ENCODE measurements at regions not wholly inside any gene's neighbourhood (a gene's known extent, or its start where the extent isn't known, plus 50 kb on each side); places are given as distances from the start of the nearest gene placed in this dataset.

- Mint-ChIP-seq H3K9me3 (no peaks in the 10 kb centered on the region), H3K27ac (no peak overlapping the region), H3K36me3 (ENCODE audit: low read depth) (no peaks in the 10 kb centered on the region), H3K4me3 (ENCODE audit: low read depth) (no peak overlapping the region), H3K4me1 (ENCODE audit: low read depth) (no peaks in the 10 kb centered on the region), H3K27me3 (ENCODE audit: low read depth) (no peaks in the 10 kb centered on the region)
- DNase-seq (ENCODE audit: low spot score), result no peak
- intact Hi-C loops (cut with micrococcal nuclease), result no loop called here
Observed at GRCh38 chr7:95718577-95719410, 53.6 kb upstream of the DYNC1I1 start.

- H3K27me3 Mint-ChIP-seq (ENCODE audit: low read depth), result no peaks in the 10 kb centered on the region
- DNase-seq (ENCODE audit: low spot score), result no peak
Observed at GRCh38 chr7:95716357-95717122, 55.8 kb upstream of the DYNC1I1 start.

GRCh38 chr7:95715274-95715673 lies 57.1 kb upstream of the DYNC1I1 start:
- no peaks in the 10 kb centered on the region for H3K36me3 Mint-ChIP-seq (ENCODE audit: low read depth)
- H3K9me3 Mint-ChIP-seq, result no peaks in the 10 kb centered on the region
- no peaks in the 10 kb centered on the region for H3K27me3 Mint-ChIP-seq (ENCODE audit: low read depth)
- H3K27ac Mint-ChIP-seq, result no peak overlapping the region
- DNase-seq (ENCODE audit: low spot score), result no peak
- H3K4me3 Mint-ChIP-seq (ENCODE audit: low read depth), result no peak overlapping the region
- intact Hi-C loops (cut with micrococcal nuclease), result no loop called here
- no peaks in the 10 kb centered on the region for H3K4me1 Mint-ChIP-seq (ENCODE audit: low read depth)

More at GRCh38 chr7:95716357-95717122, 55.8 kb upstream of the DYNC1I1 start:
- intact Hi-C loops (cut with micrococcal nuclease), result no loop called here
- no peaks in the 10 kb centered on the region for H3K36me3 Mint-ChIP-seq (ENCODE audit: low read depth)
- H3K9me3 Mint-ChIP-seq, result no peaks in the 10 kb centered on the region
- no peak overlapping the region for H3K27ac Mint-ChIP-seq
- no peak overlapping the region for H3K4me3 Mint-ChIP-seq (ENCODE audit: low read depth)
- H3K4me1 Mint-ChIP-seq (ENCODE audit: low read depth), result no peaks in the 10 kb centered on the region

- H3K4me1 Mint-ChIP-seq (ENCODE audit: low read depth), result no peaks in the 10 kb centered on the region
- intact Hi-C loops (cut with micrococcal nuclease), result no loop called here
- peaks cover 4% of the 10 kb centered on the region for H3K9me3 Mint-ChIP-seq
- no peaks in the 10 kb centered on the region for H3K27me3 Mint-ChIP-seq (ENCODE audit: low read depth)
- no peak overlapping the region for H3K27ac Mint-ChIP-seq
- H3K4me3 Mint-ChIP-seq (ENCODE audit: low read depth), result no peak overlapping the region
- H3K36me3 Mint-ChIP-seq (ENCODE audit: low read depth), result no peaks in the 10 kb centered on the region
- no peak for DNase-seq (ENCODE audit: low spot score)
Observed at GRCh38 chr7:95710711-95711110, 61.6 kb upstream of the DYNC1I1 start.

- Mint-ChIP-seq H3K4me1 (ENCODE audit: low read depth) (no peaks in the 10 kb centered on the region), H3K4me3 (ENCODE audit: low read depth) (no peak overlapping the region), H3K9me3 (peaks cover 2% of the 10 kb centered on the region), H3K27me3 (ENCODE audit: low read depth) (peaks cover 5% of the 10 kb centered on the region), H3K36me3 (ENCODE audit: low read depth) (no peaks in the 10 kb centered on the region), H3K27ac (no peak overlapping the region)
- intact Hi-C loops (cut with micrococcal nuclease), result no loop called here
- DNase-seq (ENCODE audit: low spot score), result no peak
Observed at GRCh38 chr7:95700917-95701316, 71.4 kb upstream of the DYNC1I1 start.

- Mint-ChIP-seq H3K36me3 (ENCODE audit: low read depth) (no peaks in the 10 kb centered on the region), H3K9me3 (no peaks in the 10 kb centered on the region), H3K27me3 (ENCODE audit: low read depth) (no peaks in the 10 kb centered on the region), H3K4me1 (ENCODE audit: low read depth) (peaks cover 3% of the 10 kb centered on the region), H3K4me3 (ENCODE audit: low read depth) (no peak overlapping the region), H3K27ac (no peak overlapping the region)
- intact Hi-C loops (cut with micrococcal nuclease), result no loop called here
- DNase-seq (ENCODE audit: low spot score), result no peak
Observed at GRCh38 chr7:95694334-95694733, 78.0 kb upstream of the DYNC1I1 start.

GRCh38 chr7:95693551-95694333 lies 78.6 kb upstream of the DYNC1I1 start:
- no peak overlapping the region for H3K4me3 Mint-ChIP-seq (ENCODE audit: low read depth)
- H3K36me3 Mint-ChIP-seq (ENCODE audit: low read depth), result no peaks in the 10 kb centered on the region
- no peak for DNase-seq (ENCODE audit: low spot score)
- peaks cover 3% of the 10 kb centered on the region for H3K4me1 Mint-ChIP-seq (ENCODE audit: low read depth)
- H3K27me3 Mint-ChIP-seq (ENCODE audit: low read depth), result peaks cover 2% of the 10 kb centered on the region
- no peak overlapping the region for H3K27ac Mint-ChIP-seq
- H3K9me3 Mint-ChIP-seq, result no peaks in the 10 kb centered on the region
- intact Hi-C loops (cut with micrococcal nuclease), result no loop called here

GRCh38 chr7:95691464-95691863 lies 80.9 kb upstream of the DYNC1I1 start:
- H3K4me3 Mint-ChIP-seq (ENCODE audit: low read depth), result no peak overlapping the region
- DNase-seq (ENCODE audit: low spot score), result no peak
- peaks cover 3% of the 10 kb centered on the region for H3K4me1 Mint-ChIP-seq (ENCODE audit: low read depth)
- intact Hi-C loops (cut with micrococcal nuclease), result loop anchor here (2.0 kb wide), 1 partner anchor 165 kb away; no protein-coding TSS in a partner anchor
- H3K9me3 Mint-ChIP-seq, result no peaks in the 10 kb centered on the region
- H3K27ac Mint-ChIP-seq, result no peak overlapping the region
- peaks cover 3% of the 10 kb centered on the region for H3K27me3 Mint-ChIP-seq (ENCODE audit: low read depth)
- H3K36me3 Mint-ChIP-seq (ENCODE audit: low read depth), result no peaks in the 10 kb centered on the region

GRCh38 chr7:95690367-95690947 lies 81.9 kb upstream of the DYNC1I1 start:
- no peak for DNase-seq (ENCODE audit: low spot score)
- Mint-ChIP-seq H3K9me3 (no peaks in the 10 kb centered on the region), H3K36me3 (ENCODE audit: low read depth) (no peaks in the 10 kb centered on the region), H3K27me3 (ENCODE audit: low read depth) (peaks cover 6% of the 10 kb centered on the region), H3K4me3 (ENCODE audit: low read depth) (no peak overlapping the region), H3K27ac (no peak overlapping the region), H3K4me1 (ENCODE audit: low read depth) (peaks cover 3% of the 10 kb centered on the region)
- intact Hi-C loops (cut with micrococcal nuclease), result loop anchor here (1.0 to 2.0 kb wide), 2 partner anchors 164 to 179 kb away; no protein-coding TSS in a partner anchor

GRCh38 chr7:95688931-95689495 lies 83.3 kb upstream of the DYNC1I1 start:
- Mint-ChIP-seq H3K36me3 (ENCODE audit: low read depth) (no peaks in the 10 kb centered on the region), H3K9me3 (no peaks in the 10 kb centered on the region), H3K27me3 (ENCODE audit: low read depth) (peaks cover 7% of the 10 kb centered on the region), H3K27ac (no peak overlapping the region), H3K4me1 (ENCODE audit: low read depth) (peaks cover 5% of the 10 kb centered on the region), H3K4me3 (ENCODE audit: low read depth) (no peak overlapping the region)
- no peak for DNase-seq (ENCODE audit: low spot score)
- intact Hi-C loops (cut with micrococcal nuclease), result no loop called here

GRCh38 chr7:95687759-95688343 lies 84.5 kb upstream of the DYNC1I1 start:
- no peak overlapping the region for H3K27ac Mint-ChIP-seq

GRCh38 chr7:95686109-95686508 lies 86.2 kb upstream of the DYNC1I1 start:
- H3K4me3 Mint-ChIP-seq (ENCODE audit: low read depth), result no peak overlapping the region
- H3K27me3 Mint-ChIP-seq (ENCODE audit: low read depth), result peaks cover 7% of the 10 kb centered on the region
- no peaks in the 10 kb centered on the region for H3K9me3 Mint-ChIP-seq
- no peak overlapping the region for H3K27ac Mint-ChIP-seq
- H3K4me1 Mint-ChIP-seq (ENCODE audit: low read depth), result peaks cover 5% of the 10 kb centered on the region
- no peak for DNase-seq (ENCODE audit: low spot score)
- intact Hi-C loops (cut with micrococcal nuclease), result no loop called here
- H3K36me3 Mint-ChIP-seq (ENCODE audit: low read depth), result no peaks in the 10 kb centered on the region

More at GRCh38 chr7:95687759-95688343, 84.5 kb upstream of the DYNC1I1 start:
- H3K4me3 Mint-ChIP-seq (ENCODE audit: low read depth), result no peak overlapping the region
- intact Hi-C loops (cut with micrococcal nuclease), result no loop called here
- no peak for DNase-seq (ENCODE audit: low spot score)
- peaks cover 5% of the 10 kb centered on the region for H3K4me1 Mint-ChIP-seq (ENCODE audit: low read depth)
- H3K27me3 Mint-ChIP-seq (ENCODE audit: low read depth), result peaks cover 7% of the 10 kb centered on the region
- H3K36me3 Mint-ChIP-seq (ENCODE audit: low read depth), result no peaks in the 10 kb centered on the region
- H3K9me3 Mint-ChIP-seq, result no peaks in the 10 kb centered on the region

Measured in activated T-helper 2 cell treated with anti-CD3 and anti-CD28 coated beads, Interferon-gamma antibody, Interleukin-2, Interleukin-4, amounts not matched to agents 10 μg/mL and 5 μg/mL and 100 μg/mL, durations not matched to agents 14 hours and 24 hours and 36 hours (primary cell).